H1 (cell line): ENCODE measurements at regions not wholly inside any gene's neighbourhood (a gene's known extent, or its start where the extent isn't known, plus 50 kb on each side); places are given as distances from the start of the nearest gene placed in this dataset.
"Not testable (repeated sequence)": the region's sequence is repeated elsewhere in the genome, so short reads cannot be mapped to it uniquely, and the experiment has no call there.

Experiments
- CBX5 ChIP-seq: fragments of 300-800, 300-1000 bp; sonication (generic); IDR thresholded peaks from 2 replicates; pipeline ENCODE4 v1.7.1; 2016; ENCODE audit warnings: antibody characterized with exemption, low read length, low read depth
- CTCF ChIP-seq, 3 experiments: IDR thresholded peaks; 1 replicate in 2 of 3; 2 replicates in 1 of 3; pipeline versions ENCODE4 v1.5.1 to v1.6.1; 2011; ENCODE audit warnings: low read length in 3 of 3, mild to moderate bottlenecking in 3 of 3, inconsistent platforms in 2 of 3, low read depth in 1 of 3, moderate library complexity in 1 of 3; ENCODE audit not compliant: insufficient read depth in 1 of 3; ENCODE audit errors: control extremely low read depth in 1 of 3
- EP300 ChIP-seq, 2 experiments: IDR thresholded peaks; 1 replicate in 1 of 2; 2 replicates in 1 of 2; pipeline ENCODE4 v1.6.1; 2011 to 2012; ENCODE audit warnings: low read depth in 2 of 2, low read length in 2 of 2, mild to moderate bottlenecking in 2 of 2, borderline replicate concordance in 1 of 2, inconsistent platforms in 1 of 2, moderate library complexity in 1 of 2
- MAFK ChIP-seq: IDR thresholded peaks from 2 replicates; pipeline ENCODE4 v1.6.1; 2012; ENCODE audit warnings: low read depth, mild to moderate bottlenecking, improper control_type of control experiment, low read length
- NRF1 ChIP-seq: IDR thresholded peaks from 2 replicates; pipeline ENCODE4 v1.6.1; 2011; ENCODE audit warnings: mild to moderate bottlenecking, low read depth, low read length, improper control_type of control experiment
- POLR2A ChIP-seq, 2 experiments: IDR thresholded peaks; 1 replicate in 1 of 2; 2 replicates in 1 of 2; pipeline ENCODE4 v1.6.1; 2011; ENCODE audit warnings: low read depth in 2 of 2, low read length in 2 of 2, mild to moderate bottlenecking in 2 of 2; ENCODE audit errors: control extremely low read depth in 1 of 2
- RNF2 ChIP-seq: fragments of 200-900, 300-1000 bp; sonication (generic); IDR thresholded peaks from 2 replicates; pipeline ENCODE4 v1.7.1; 2016; ENCODE audit warnings: borderline replicate concordance, low read depth, mild to moderate bottlenecking, antibody characterized with exemption, low read length; ENCODE audit not compliant: poor library complexity, severe bottlenecking; ENCODE audit errors: missing control alignments
- RXRA ChIP-seq: IDR thresholded peaks from 2 replicates; pipeline ENCODE4 v1.6.1; 2011; ENCODE audit warnings: low read depth, mild to moderate bottlenecking, low read length, moderate library complexity; ENCODE audit not compliant: insufficient read depth
- SP2 ChIP-seq: IDR thresholded peaks from 2 replicates; pipeline ENCODE4 v1.6.1; 2012; ENCODE audit warnings: mild to moderate bottlenecking, low read length, inconsistent platforms

- TF ChIP-seq EP300 (IDR thresholded peaks at IDR 0.05; ENCODE audit: borderline replicate concordance in 1 of 2, low read depth in 2 of 2, low read length in 2 of 2); RXRA; NRF1; CBX5; MAFK; SP2; RNF2; CTCF (IDR thresholded peaks at IDR 0.05; ENCODE audit: control extremely low read depth in 1 of 3, insufficient read depth in 1 of 3, low read depth in 1 of 3, low read length in 3 of 3); POLR2A (IDR thresholded peaks at IDR 0.05; ENCODE audit: control extremely low read depth in 1 of 2, low read depth in 2 of 2, low read length in 2 of 2): not testable (repeated sequence)
These were observed 281.2 kb upstream of the FAM240B start for GRCh38 chr9:39001085-39001593.
